GM23338 (cell line): ENCODE measurements at regions not wholly inside any gene's neighbourhood (a gene's known extent, or its start where the extent isn't known, plus 50 kb on each side); places are given as distances from the start of the nearest gene placed in this dataset.

Experiments used
- ATAC-seq: fragments of 200-7000 bp; cut with Tn5 transposase; 3 replicates; pipeline ENCODE4 v1.9.1; 2020
- DNase-seq: peaks from one replicate; pipeline ENCODE4 v3.0.0-alpha.2; 2015; ENCODE audit warnings: low spot score
- H2AFZ ChIP-seq: fragments of 200-600 bp; sonication (generic); 2 replicates; pipeline ENCODE4 v1.8.0; 2016; ENCODE audit warnings: antibody characterized with exemption, mild to moderate bottlenecking, moderate library complexity
- H3F3A ChIP-seq: fragments of 200-600 bp; sonication (generic); replicated peaks from 2 replicates; pipeline ENCODE4 v1.8.0; 2017; ENCODE audit warnings: antibody characterized with exemption, mixed run types, low read depth
- H3K27ac ChIP-seq: fragments of 200-600 bp; sonication (generic); 2 replicates; pipeline ENCODE4 v1.6.1; 2016; ENCODE audit warnings: low read depth
- H3K27me3 ChIP-seq: fragments of 200-600 bp; sonication (generic); 2 replicates; pipeline ENCODE4 v1.8.0; 2016; ENCODE audit warnings: mild to moderate bottlenecking, mixed run types, moderate library complexity; ENCODE audit not compliant: insufficient read depth
- H3K36me3 ChIP-seq: fragments of 200-600 bp; sonication (generic); 2 replicates; pipeline ENCODE4 v1.8.0; 2016; ENCODE audit warnings: mild to moderate bottlenecking; ENCODE audit not compliant: insufficient read depth
- H3K4me1 ChIP-seq: fragments of 200-600 bp; sonication (generic); 2 replicates; pipeline ENCODE4 v1.8.0; 2016; ENCODE audit warnings: mild to moderate bottlenecking, moderate library complexity; ENCODE audit not compliant: insufficient read depth
- H3K4me2 ChIP-seq: fragments of 200-600 bp; sonication (generic); 2 replicates; pipeline ENCODE4 v1.7.1; 2017; ENCODE audit warnings: mixed run types
- H3K4me3 ChIP-seq: fragments of 200-600 bp; sonication (generic); 2 replicates; pipeline ENCODE4 v1.6.1; 2016; ENCODE audit warnings: mixed run types
- H3K79me2 ChIP-seq: fragments of 200-600 bp; sonication (generic); replicated peaks from 2 replicates; pipeline ENCODE4 v1.8.0; 2017; ENCODE audit warnings: mild to moderate bottlenecking; ENCODE audit not compliant: insufficient read depth
- H3K9me2 ChIP-seq: fragments of 200-600 bp; sonication (generic); 2 replicates; pipeline ENCODE4 v1.8.0; 2017; ENCODE audit not compliant: insufficient read depth
- H4K20me1 ChIP-seq: fragments of 200-600 bp; sonication (generic); replicated peaks from 2 replicates; pipeline ENCODE4 v1.8.0; 2017; ENCODE audit warnings: mild to moderate bottlenecking; ENCODE audit not compliant: insufficient read depth
- H3K27ac Mint-ChIP-seq: 2 replicates; pipeline ENCODE4 v1.8.0; 2020; ENCODE audit warnings: inconsistent platforms, mild to moderate bottlenecking, moderate library complexity, mixed read lengths
- H3K27me3 Mint-ChIP-seq: 3 replicates; pipeline ENCODE4 v1.8.0; 2022; ENCODE audit warnings: low read depth, mild to moderate bottlenecking, moderate library complexity, mixed read lengths, inconsistent platforms; ENCODE audit not compliant: insufficient read depth, poor library complexity
- H3K36me3 Mint-ChIP-seq: 3 replicates; pipeline ENCODE4 v1.8.0; 2021; ENCODE audit warnings: low read depth, mild to moderate bottlenecking, inconsistent platforms, moderate library complexity, mixed read lengths
- H3K4me1 Mint-ChIP-seq: 3 replicates; pipeline ENCODE4 v1.8.0; 2020; ENCODE audit warnings: mild to moderate bottlenecking, inconsistent platforms, mixed read lengths
- H3K4me3 Mint-ChIP-seq: 3 replicates; pipeline ENCODE4 v1.8.0; 2021; ENCODE audit warnings: moderate library complexity, mild to moderate bottlenecking, inconsistent platforms, mixed read lengths
- H3K9me3 Mint-ChIP-seq: 3 replicates; pipeline ENCODE4 v1.8.0; 2020; ENCODE audit warnings: moderate library complexity, mild to moderate bottlenecking, inconsistent platforms, mixed read lengths
- CREB1 ChIP-seq: fragments of 250-450 bp; sonication (Bioruptor Pico); IDR thresholded peaks from 2 replicates; pipeline ENCODE4 v1.5.0; 2020; ENCODE audit warnings: low read depth, mild to moderate bottlenecking, moderate library complexity
- CTCF ChIP-seq, 2 experiments: fragments of 200-600 bp in 1 of 2; sonication (generic) in 1 of 2; conservative IDR thresholded peaks; 2 replicates each; pipeline versions ENCODE4 v1.5.1 to v1.6.1; 2016 to 2017; ENCODE audit warnings: antibody characterized with exemption in 2 of 2, low read depth in 2 of 2, mild to moderate bottlenecking in 2 of 2, moderate library complexity in 1 of 2
- ETS1 ChIP-seq: IDR thresholded peaks from 2 replicates; pipeline ENCODE4 v1.6.1; 2016; ENCODE audit warnings: antibody characterized with exemption
- EZH2 ChIP-seq: fragments of 200-600 bp; sonication (generic); IDR thresholded peaks from one replicate; pipeline ENCODE4 v1.8.0; 2017; ENCODE audit warnings: antibody characterized with exemption, mild to moderate bottlenecking, low read depth; ENCODE audit not compliant: unreplicated experiment
- EZH2phosphoT487 ChIP-seq: fragments of 200-600 bp; sonication (generic); IDR thresholded peaks from one replicate; pipeline ENCODE4 v1.8.1; 2018; ENCODE audit warnings: antibody characterized with exemption; ENCODE audit not compliant: unreplicated experiment
- NANOG ChIP-seq: IDR thresholded peaks from 2 replicates; pipeline ENCODE4 v1.6.1; 2016; ENCODE audit warnings: antibody characterized with exemption, borderline replicate concordance
- ZNF114 ChIP-seq: fragments of 250-450 bp; sonication (Bioruptor Pico); IDR thresholded peaks from 2 replicates; pipeline ENCODE4 v1.5.0; 2020; ENCODE audit warnings: mild to moderate bottlenecking, moderate library complexity
- ZNF331 ChIP-seq: fragments of 250-450 bp; sonication (Bioruptor Pico); IDR thresholded peaks from 2 replicates; pipeline ENCODE4 v1.5.0; 2020; ENCODE audit warnings: low read depth, mild to moderate bottlenecking, moderate library complexity
- TF ChIP-seq, protein P1 (sequence below): IDR thresholded peaks from one replicate; pipeline ENCODE4 v1.6.1; 2018; ENCODE audit warnings: antibody characterized with exemption; ENCODE audit not compliant: unreplicated experiment

GRCh38 chr4:137376312-137376711 is 156.0 kb downstream of the PCDH18 start:
- no peaks in the 10 kb centered on the region for H3K27me3 Mint-ChIP-seq
- Histone ChIP-seq H3K27ac (no peak overlapping the region), H3K36me3 (no peaks in the 10 kb centered on the region), H4K20me1 (no peaks in the 10 kb centered on the region), H3K27me3 (no peaks in the 10 kb centered on the region), H2AFZ (no peak overlapping the region), H3K79me2 (no peaks in the 10 kb centered on the region), H3K9me2 (no peaks in the 10 kb centered on the region), H3K4me1 (peaks cover 4% of the 10 kb centered on the region; the same call in 1 of the 2 replicates), H3K4me2 (no peak overlapping the region), H3F3A (no peaks in the 10 kb centered on the region), H3K4me3 (no peak overlapping the region)
- DNase-seq (no peak), ATAC-seq (no peak)
- H3K36me3 Mint-ChIP-seq = no peaks in the 10 kb centered on the region
- H3K9me3 Mint-ChIP-seq = no peaks in the 10 kb centered on the region
- H3K27ac Mint-ChIP-seq = no peak overlapping the region; the same call in 1 of the 2 replicates
- TF ChIP-seq EZH2 = no peak
- no peak for TF ChIP-seq EZH2phosphoT487
- no peak for TF ChIP-seq ETS1
- no peak for TF ChIP-seq ZNF114 (CRISPR knock-in tag)
- no peak for TF ChIP-seq ZNF331 (CRISPR knock-in tag)
- TF ChIP-seq NANOG = no peak
- no peak for TF ChIP-seq CTCF (conservative IDR thresholded peaks at IDR 0.05; ENCODE audit: low read depth in 2 of 2)
- no peak for TF ChIP-seq CREB1 (CRISPR knock-in tag)
- peaks cover 6% of the 10 kb centered on the region; the same call in 2 of the 3 replicates for H3K4me1 Mint-ChIP-seq
- no peak overlapping the region for H3K4me3 Mint-ChIP-seq

- peaks cover 4% of the 10 kb centered on the region; the same call in 1 of the 2 replicates for H3K4me1 ChIP-seq
- no peaks in the 10 kb centered on the region for H3K27me3 Mint-ChIP-seq
- TF ChIP-seq, protein P1, sequence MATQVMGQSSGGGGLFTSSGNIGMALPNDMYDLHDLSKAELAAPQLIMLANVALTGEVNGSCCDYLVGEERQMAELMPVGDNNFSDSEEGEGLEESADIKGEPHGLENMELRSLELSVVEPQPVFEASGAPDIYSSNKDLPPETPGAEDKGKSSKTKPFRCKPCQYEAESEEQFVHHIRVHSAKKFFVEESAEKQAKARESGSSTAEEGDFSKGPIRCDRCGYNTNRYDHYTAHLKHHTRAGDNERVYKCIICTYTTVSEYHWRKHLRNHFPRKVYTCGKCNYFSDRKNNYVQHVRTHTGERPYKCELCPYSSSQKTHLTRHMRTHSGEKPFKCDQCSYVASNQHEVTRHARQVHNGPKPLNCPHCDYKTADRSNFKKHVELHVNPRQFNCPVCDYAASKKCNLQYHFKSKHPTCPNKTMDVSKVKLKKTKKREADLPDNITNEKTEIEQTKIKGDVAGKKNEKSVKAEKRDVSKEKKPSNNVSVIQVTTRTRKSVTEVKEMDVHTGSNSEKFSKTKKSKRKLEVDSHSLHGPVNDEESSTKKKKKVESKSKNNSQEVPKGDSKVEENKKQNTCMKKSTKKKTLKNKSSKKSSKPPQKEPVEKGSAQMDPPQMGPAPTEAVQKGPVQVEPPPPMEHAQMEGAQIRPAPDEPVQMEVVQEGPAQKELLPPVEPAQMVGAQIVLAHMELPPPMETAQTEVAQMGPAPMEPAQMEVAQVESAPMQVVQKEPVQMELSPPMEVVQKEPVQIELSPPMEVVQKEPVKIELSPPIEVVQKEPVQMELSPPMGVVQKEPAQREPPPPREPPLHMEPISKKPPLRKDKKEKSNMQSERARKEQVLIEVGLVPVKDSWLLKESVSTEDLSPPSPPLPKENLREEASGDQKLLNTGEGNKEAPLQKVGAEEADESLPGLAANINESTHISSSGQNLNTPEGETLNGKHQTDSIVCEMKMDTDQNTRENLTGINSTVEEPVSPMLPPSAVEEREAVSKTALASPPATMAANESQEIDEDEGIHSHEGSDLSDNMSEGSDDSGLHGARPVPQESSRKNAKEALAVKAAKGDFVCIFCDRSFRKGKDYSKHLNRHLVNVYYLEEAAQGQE = no peak
These were observed 157.0 kb downstream of the PCDH18 start for GRCh38 chr4:137375111-137375850.

More at GRCh38 chr4:137375111-137375850, 157.0 kb downstream of the PCDH18 start:
- H3K9me3 Mint-ChIP-seq = no peaks in the 10 kb centered on the region
- ATAC-seq (no peak), DNase-seq (no peak)
- H3K36me3 Mint-ChIP-seq = no peaks in the 10 kb centered on the region
- H3K79me2 ChIP-seq = no peaks in the 10 kb centered on the region
- no peaks in the 10 kb centered on the region for H3K9me2 ChIP-seq
- no peaks in the 10 kb centered on the region for H3F3A ChIP-seq
- peaks cover 6% of the 10 kb centered on the region; the same call in 2 of the 3 replicates for H3K4me1 Mint-ChIP-seq
- H4K20me1 ChIP-seq = no peaks in the 10 kb centered on the region
- no peak overlapping the region for H3K27ac Mint-ChIP-seq
- H3K36me3 ChIP-seq = no peaks in the 10 kb centered on the region
- H3K27me3 ChIP-seq = no peaks in the 10 kb centered on the region
- H3K27ac ChIP-seq = no peak overlapping the region
- no peak overlapping the region for H3K4me2 ChIP-seq
- H2AFZ ChIP-seq = no peak overlapping the region
- H3K4me3 ChIP-seq = no peak overlapping the region
- H3K4me3 Mint-ChIP-seq = no peak overlapping the region
